Kidney tubule cell (primary cell): ENCODE measurements at regions not wholly inside any gene's neighbourhood (a gene's known extent, or its start where the extent isn't known, plus 50 kb on each side); places are given as distances from the start of the nearest gene placed in this dataset.
A peak's percentile ranks its signal among the peaks of the same experiment; 100 is the strongest.

Experiments
- DNase-seq: peaks from one replicate; pipeline ENCODE4 v3.0.0-alpha.2; 2018; ENCODE audit warnings: low spot score

DNA sequence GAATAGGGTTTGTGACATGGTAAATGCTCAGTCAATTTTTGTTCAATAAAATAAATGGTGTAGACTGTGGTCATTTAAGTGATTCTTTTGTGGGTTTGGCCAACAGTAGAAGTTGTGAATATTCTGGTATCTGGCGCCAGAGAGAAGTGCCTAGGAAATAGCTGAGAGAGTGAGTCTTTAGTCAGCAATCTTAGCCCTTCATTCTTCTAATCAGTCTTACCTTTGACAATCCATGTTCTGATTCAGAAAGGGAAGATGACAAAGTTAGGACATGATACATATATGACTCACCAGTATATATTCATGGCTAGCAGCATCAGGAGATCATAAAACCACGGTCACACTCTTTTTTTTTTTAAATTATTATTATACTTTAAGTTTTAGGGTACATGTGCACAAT, 141.8 kb upstream of the PCDH18 start:
- peak; percentile 54 for DNase-seq

GRCh38 chr4:137668885-137669545, 136.7 kb upstream of the PCDH18 start:
- DNase-seq = no peak

GRCh38 chr4:137664416-137664815, 132.1 kb upstream of the PCDH18 start:
- peak; percentile 4 for DNase-seq

GRCh38 chr4:137664046-137664387, 131.7 kb upstream of the PCDH18 start:
- peak; percentile 29 for DNase-seq

DNA sequence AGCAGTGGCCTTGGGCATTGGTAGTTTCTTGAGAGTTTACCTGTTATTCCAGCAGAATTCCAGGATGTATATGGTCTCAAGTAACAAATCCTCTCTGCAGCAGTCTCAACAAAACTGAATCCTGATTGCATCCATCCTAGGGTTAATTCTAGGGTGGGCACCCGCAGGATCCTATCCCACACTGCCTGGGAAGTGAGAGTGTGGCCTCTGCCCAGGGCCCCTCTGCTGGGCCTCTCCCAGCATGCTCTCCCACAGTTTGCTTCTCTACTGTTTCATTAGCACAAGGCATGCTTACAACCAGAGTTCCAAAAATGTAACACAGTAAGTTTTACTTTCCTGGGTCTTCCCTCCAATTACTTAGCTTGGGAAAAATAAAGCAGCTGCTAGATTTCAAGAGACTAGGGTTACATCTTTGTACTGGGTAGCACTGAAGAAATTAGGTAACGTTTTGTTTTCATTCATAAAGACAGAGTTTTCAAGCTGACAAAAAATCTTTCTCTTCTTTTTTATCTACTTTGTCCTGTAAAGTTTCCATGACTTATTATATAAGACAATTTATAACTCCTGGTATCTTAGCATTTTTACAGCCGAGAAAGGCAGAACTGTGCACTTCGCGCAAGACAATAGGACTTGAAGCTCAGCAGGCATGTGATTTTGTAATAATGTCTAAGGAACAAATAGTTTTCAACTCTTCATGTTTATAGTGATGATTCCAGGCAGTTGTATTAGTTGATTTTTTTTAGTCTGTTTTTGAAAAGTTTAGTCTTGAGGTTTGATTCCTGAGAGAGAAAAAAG, 131.2 kb upstream of the PCDH18 start:
- DNase-seq = no peak

- no peak for DNase-seq
Observed at GRCh38 chr4:137661693-137662092, 129.4 kb upstream of the PCDH18 start.

- DNase-seq = no peak
Observed at GRCh38 chr4:137660211-137660610, 127.9 kb upstream of the PCDH18 start.

GRCh38 chr4:137659431-137659830, 127.1 kb upstream of the PCDH18 start:
- no peak for DNase-seq

DNA sequence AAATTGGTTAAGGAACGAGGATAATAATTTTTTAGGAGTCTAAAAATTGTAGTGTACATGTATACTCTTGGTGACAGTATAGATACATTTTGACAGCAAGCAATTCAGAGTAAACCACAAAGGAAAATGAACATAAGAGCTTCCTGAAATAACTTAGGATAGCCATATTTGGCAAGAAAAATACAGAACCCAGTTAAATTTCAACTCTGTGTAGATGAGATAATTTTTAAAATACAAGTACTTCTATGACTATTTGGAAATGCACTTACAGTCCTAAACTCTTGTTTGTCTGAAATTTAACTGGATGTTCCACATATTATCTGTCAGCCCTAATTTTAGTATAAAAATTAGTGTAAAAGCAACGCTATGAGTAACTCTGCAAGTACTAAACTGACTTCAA, 124.4 kb upstream of the PCDH18 start:
- DNase-seq = no peak

DNA sequence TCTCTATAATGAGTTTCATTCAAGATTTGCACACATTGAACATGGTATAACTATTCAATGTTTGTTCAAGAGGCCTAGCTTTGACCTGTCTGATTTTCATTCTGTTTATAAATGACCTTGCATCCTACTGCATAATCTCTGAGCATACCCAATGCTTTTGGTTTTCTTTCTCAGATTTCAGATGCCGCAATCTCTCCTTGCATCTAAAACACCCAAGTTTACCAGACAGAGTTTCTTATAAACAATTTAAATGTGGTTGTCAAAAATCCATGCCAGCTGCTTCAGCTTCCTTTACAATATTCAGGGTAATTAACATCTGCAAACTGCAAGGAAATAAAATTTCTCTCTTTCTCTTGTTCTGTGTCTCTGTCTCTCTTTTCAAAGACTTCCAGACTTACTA, 123.0 kb upstream of the PCDH18 start:
- DNase-seq = no peak

GRCh38 chr4:137651128-137651527, 118.8 kb upstream of the PCDH18 start:
- DNase-seq = peak; percentile 56

- no peak for DNase-seq
Observed at GRCh38 chr4:137649711-137650450, 117.6 kb upstream of the PCDH18 start.

DNA sequence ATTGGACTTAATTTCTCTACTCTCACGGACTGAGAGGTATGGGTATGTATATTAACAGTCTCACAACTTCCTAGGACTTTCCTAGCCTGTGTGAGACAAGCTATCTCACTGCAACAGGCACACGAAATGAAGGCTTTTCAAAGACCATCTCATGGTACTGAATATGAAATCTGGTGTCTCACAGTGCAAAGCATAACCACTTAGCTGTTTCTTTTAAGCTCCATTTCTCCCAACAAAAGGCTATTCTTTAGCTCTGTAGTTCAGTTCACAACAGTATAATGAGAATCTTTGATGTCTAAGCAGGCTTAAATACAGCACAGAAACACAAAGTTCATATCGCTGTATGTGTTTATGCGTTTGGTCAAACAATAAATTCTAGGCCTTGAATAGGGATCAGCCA, 116.2 kb upstream of the PCDH18 start:
- no peak for DNase-seq

DNA sequence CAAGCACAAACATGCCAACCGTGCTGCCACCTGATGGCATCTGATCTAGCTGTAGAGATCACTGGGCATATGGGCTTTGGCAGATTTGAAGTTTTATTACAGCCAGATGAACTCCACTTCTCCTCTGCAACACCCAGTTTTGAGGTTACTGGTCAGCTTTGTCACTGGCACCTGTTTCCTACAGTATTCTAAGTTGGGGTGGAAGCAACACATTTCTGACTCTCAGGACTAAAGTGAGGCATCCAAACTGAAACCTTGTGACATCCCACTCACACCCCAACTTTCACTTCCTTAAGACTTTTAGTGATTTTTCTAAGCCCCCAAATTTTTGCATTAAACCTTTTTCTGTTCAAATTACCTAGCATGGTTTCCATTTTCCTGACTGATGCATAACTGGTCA, 115.1 kb upstream of the PCDH18 start:
- DNase-seq = no peak

GRCh38 chr4:137644201-137644600, 111.9 kb upstream of the PCDH18 start:
- DNase-seq = peak; percentile 19

DNA sequence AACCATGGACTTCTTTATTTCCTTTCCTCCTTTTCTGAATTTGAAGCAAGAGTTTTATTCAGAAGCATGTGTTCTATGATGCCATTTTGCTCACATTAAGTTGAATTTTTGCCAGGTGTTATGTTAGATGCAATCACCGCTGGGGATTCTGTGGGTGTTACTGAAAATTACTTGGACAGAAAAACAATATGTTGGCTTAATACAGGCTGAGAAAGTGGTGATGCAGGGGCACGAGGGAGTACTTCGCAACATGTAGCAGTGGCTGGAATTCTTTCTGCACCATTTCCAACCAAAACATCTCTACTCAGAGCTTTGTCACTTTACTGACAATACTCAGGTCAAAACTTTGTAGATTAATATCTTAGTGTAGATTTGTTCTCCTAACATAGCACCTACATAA, 109.2 kb upstream of the PCDH18 start:
- no peak for DNase-seq

DNA sequence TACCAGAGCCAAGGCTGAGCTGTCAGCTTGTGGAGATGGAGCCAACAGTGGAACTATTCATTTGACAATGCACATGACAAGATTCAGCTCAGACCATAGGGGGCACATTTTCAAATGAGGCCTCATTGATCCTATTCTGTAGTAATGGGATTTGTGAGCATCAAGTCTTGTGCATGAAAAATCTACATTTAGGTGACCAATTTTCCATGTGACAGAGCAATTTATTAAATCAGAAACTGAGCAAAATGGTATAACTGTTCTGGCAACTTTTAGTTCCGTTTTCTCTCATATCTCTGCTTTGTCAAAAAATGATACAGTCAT, 108.5 kb upstream of the PCDH18 start:
- no peak for DNase-seq

DNA sequence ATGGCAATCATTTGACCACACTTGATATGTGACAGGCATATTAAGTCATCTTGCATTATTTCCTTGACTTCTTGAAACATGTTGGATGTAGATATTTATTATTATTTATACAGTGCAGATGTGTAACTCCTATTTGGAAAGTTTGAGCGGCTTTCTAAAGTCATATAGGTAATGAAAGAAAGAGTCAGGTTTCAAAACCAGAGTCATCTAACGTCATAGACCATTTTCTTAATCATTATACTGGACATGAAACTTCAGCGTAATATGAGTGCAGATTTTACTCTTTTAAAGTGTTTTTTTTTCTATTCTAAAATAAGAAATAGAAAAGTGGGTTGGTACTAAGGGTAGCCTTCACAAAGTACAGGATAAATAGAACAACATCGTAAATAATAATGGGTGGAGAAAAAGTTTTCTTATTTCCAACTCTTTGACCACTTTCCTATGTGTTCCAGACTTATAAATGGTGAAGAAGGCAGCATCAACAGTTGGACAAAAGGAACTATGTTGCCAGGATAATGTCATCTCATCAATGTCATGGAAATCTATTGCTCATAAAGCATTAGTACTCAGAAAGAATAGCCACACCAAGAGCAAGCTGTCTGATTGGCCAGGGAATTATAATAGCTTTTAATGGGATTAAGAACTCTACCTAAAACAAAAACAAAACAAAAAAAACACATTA, 108.0 kb upstream of the PCDH18 start:
- DNase-seq = no peak

- DNase-seq = no peak
Observed at GRCh38 chr4:137638934-137639333, 106.6 kb upstream of the PCDH18 start.

GRCh38 chr4:137635601-137636000, 103.3 kb upstream of the PCDH18 start:
- no peak for DNase-seq

DNA sequence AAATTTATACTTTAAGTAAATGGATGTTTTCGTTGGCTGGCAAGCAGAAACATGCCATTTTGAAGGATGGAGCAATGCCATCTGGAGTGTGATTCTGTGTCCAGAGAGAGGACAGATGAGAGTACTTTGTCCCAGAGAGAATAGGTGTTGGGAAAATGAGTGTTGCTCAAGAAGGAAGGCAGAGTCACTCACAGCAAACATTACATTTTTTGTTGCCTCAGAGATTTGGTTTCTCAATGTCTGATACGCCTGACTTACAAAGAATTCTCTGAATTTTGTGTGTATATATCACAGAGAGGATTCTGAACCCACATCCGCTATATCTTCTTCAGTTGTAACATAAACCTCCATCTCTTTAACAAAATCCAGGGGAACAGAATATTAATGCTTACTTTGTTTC, 102.8 kb upstream of the PCDH18 start:
- DNase-seq = no peak

DNA sequence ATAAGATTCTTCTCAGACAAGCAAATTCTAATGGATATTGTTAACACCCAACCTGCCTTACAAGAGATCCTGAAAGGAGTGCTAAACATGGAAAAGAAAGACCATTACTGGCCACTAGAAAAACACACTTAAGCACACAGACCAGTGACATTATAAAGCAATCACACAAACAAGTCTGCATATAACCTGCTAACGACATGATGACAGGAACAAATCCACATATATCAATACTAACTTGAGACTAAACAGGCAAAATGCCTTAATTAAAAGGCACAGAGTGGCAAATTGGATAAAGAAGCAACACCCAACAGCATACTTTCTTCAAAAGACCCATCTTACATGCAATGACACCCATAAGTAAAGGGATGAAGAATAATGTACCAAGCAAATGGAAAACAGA, 100.5 kb upstream of the PCDH18 start:
- DNase-seq = no peak

DNA sequence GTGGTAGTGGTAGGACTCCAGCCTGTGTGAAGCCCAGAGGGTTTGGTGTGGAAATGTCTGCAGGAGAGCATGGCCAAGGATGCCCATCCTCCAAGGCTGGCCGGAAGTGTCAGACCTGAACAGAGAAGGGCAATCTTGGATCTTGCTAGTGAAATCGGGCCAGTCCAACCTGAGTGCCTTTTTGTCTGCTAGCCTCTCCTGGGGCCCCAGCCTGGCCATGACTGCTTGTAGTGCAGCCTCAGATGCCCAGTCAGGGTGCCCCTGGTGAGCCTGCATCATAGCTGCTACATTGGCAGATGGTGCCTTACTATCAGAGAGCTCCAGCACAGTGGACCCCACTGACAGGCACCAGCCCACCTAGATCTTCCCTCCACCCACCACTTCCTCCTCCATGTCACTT, 99.3 kb upstream of the PCDH18 start:
- DNase-seq = no peak
